BE2C (cell line): ENCODE measurements at regions not wholly inside any gene's neighbourhood (a gene's known extent, or its start where the extent isn't known, plus 50 kb on each side); places are given as distances from the start of the nearest gene placed in this dataset.

Experiments used
- DNase-seq: peaks from one replicate; pipeline ENCODE4 v3.0.0-alpha.2; 2020
- H3K27me3 ChIP-seq: fragments of 250-450 bp; sonication (Bioruptor Pico); 2 replicates; pipeline ENCODE4 v1.5.1; 2020; ENCODE audit warnings: mild to moderate bottlenecking
- H3K36me3 ChIP-seq: fragments of 250-450 bp; sonication (Bioruptor Pico); 2 replicates; pipeline ENCODE4 v1.5.1; 2020; ENCODE audit warnings: mild to moderate bottlenecking
- H3K4me1 ChIP-seq: fragments of 250-450 bp; sonication (Bioruptor Pico); 2 replicates; pipeline ENCODE4 v1.5.1; 2020
- H3K4me3 ChIP-seq: 2 replicates; pipeline ENCODE4 v1.5.1; 2011; ENCODE audit warnings: low read depth, low read length
- H3K9me3 ChIP-seq: fragments of 250-450 bp; sonication (Bioruptor Pico); 2 replicates; pipeline ENCODE4 v1.5.1; 2020
- TF ChIP-seq, protein P1 (sequence below): IDR thresholded peaks from 2 replicates; pipeline ENCODE4 v1.5.1; 2012; ENCODE audit warnings: mild to moderate bottlenecking, low read depth, low read length

DNA sequence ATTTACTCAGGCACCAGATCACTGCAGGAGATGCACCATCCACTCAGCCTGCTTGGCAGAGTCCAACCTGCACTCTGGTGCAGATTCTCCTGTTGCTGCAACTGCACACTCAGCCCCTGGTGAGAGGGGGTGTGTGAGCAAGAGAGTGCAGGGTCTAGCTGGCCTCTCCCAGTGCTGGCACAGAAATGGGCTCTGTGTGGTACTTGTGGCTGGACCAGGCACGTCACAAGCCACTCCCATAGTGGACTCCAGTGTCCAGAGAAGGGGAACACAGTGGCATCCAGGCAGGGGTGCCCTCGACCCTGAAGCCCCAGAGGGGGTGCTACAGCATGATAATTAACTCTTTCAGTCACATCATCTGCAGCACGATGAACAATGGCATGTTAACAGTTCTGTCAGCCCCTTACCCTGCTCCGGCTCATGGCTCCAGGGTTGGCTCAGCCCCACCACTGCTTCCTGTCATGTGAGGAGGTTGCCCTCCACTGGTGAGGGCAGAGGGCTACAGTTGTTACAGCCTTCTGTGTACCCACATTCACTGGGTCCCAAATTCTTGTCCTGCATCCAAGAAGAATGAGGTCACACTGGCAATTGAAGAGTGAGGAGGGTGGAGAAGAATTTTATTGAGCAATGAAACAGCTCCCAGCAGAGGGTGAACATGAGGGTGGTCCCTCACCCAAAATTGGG is 135.7 kb downstream of the EVA1A start:
- peak; percentile 3 for DNase-seq
- Histone ChIP-seq H3K4me1 (no peaks in the 10 kb centered on the region), H3K27me3 (no peaks in the 10 kb centered on the region), H3K9me3 (no peaks in the 10 kb centered on the region), H3K36me3 (no peaks in the 10 kb centered on the region), H3K4me3 (no peak overlapping the region)
- TF ChIP-seq, protein P1, sequence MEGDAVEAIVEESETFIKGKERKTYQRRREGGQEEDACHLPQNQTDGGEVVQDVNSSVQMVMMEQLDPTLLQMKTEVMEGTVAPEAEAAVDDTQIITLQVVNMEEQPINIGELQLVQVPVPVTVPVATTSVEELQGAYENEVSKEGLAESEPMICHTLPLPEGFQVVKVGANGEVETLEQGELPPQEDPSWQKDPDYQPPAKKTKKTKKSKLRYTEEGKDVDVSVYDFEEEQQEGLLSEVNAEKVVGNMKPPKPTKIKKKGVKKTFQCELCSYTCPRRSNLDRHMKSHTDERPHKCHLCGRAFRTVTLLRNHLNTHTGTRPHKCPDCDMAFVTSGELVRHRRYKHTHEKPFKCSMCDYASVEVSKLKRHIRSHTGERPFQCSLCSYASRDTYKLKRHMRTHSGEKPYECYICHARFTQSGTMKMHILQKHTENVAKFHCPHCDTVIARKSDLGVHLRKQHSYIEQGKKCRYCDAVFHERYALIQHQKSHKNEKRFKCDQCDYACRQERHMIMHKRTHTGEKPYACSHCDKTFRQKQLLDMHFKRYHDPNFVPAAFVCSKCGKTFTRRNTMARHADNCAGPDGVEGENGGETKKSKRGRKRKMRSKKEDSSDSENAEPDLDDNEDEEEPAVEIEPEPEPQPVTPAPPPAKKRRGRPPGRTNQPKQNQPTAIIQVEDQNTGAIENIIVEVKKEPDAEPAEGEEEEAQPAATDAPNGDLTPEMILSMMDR = no peak

DNA sequence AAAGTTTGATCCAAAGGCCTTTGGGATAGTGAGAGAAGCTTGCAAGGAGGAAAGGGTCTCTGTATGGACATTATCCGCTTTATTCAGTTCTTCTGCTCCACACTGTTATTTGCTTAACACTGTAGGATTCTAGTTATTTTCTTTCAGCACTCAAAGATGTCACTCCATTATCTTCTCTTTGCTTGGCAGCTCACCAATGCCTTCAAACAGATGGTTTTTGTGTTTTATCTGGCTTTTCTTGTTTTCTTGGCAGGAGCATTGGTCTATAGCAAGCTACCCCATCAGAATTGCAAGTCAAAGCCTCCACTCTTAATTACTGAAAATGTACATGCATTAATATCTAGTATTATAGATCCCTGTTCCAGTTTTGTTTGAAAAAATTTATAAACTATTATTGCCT is 138.8 kb downstream of the EVA1A start:
- H3K36me3 ChIP-seq = no peaks in the 10 kb centered on the region
- TF ChIP-seq, protein P1 = no peak
- no peaks in the 10 kb centered on the region for H3K4me1 ChIP-seq
- no peak for DNase-seq
- H3K27me3 ChIP-seq = no peaks in the 10 kb centered on the region
- H3K4me3 ChIP-seq = no peak overlapping the region
- no peaks in the 10 kb centered on the region for H3K9me3 ChIP-seq

DNA sequence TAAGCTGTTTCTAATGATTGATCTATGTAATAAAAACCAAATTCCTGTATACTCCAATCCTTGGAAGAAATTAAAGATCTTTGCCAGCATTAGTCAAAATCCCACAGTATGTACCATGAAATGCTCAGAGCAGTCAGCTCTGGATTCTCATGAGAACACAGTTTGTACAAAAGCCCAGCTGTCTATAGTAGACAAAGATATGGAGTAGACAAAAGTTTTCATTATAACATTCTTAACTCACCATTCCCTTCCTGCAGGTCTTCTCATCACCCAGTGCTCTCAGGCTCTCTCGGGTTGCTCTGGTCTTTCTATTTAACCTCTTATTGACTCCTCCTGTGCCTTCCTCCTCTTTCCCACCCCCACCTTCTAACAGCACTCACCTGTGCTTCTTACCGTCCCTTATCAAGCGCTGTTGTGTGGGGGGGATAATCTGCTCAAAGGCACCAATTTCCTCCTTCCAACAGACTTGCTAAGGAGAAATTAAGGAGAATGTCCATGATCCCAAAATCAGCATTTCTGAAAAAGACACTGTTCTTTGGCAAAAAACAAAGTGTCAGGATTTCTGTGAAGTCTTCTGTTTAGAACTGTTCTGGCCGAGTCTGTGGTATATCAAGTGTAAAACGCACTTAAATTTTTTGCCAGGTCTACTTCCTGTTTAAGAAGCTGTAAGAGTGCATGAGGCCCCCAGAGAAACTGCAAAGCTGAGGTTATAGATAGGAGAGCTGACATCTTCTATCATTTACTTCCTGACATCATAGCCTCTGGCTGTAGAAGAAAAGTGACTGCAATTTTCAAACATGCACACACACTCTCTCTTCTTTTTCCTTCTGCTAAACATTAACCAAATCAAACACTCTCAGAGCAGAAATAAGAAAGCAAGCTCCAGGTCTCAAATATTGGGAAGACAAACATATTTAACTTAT is 144.1 kb downstream of the EVA1A start:
- H3K9me3 ChIP-seq = no peaks in the 10 kb centered on the region
- no peaks in the 10 kb centered on the region for H3K4me1 ChIP-seq
- no peak overlapping the region for H3K4me3 ChIP-seq
- H3K36me3 ChIP-seq = no peaks in the 10 kb centered on the region
- DNase-seq = no peak
- H3K27me3 ChIP-seq = no peaks in the 10 kb centered on the region
- TF ChIP-seq, protein P1 = no peak

DNA sequence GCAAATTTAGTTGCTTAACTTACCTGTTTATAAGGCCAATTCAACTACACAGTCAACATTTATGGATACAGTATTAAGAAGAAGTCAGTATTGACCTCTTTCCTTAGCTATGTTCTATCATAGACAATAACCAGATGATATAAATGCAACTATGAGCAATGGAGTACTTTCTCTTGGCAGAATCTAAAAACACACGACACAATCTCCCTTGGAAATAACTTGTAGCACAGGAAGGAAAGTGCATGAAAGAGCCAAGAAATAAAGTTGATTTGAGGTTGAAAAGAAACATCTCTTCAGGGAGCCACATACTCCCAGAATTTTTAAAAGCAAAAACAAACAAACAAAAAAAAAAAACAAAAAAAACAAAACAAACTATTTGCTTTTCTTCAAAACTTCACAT is 145.0 kb downstream of the EVA1A start:
- no peaks in the 10 kb centered on the region for H3K4me1 ChIP-seq
- TF ChIP-seq, protein P1 = no peak
- no peak for DNase-seq
- H3K9me3 ChIP-seq = no peaks in the 10 kb centered on the region
- H3K4me3 ChIP-seq = no peak overlapping the region
- H3K27me3 ChIP-seq = no peaks in the 10 kb centered on the region
- no peaks in the 10 kb centered on the region for H3K36me3 ChIP-seq

DNA sequence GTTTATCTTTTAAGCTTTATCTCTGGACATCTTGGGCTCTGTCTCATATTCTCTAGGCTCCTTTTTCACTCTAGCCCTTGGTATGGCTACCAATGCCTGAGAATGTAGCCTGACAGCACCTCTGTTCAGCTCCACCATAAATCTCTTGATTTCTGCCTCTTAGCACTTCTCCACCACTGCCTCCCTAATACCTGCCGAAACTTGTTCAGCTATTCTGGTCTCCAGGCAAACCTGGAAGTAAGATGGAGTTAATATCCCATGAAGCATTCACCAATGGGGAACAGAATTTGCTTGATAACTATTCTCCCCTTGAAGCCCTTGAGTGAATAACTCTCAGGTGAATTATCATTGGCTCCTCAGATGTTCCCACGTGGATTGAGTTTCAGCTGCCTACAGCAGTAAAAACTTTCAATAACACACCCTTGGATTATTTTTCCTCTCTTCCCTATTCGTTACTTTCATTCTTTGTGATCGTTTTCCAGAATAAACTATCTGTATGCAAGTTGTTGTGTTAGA is 145.6 kb downstream of the EVA1A start:
- Histone ChIP-seq H3K4me3 (no peak overlapping the region), H3K27me3 (no peaks in the 10 kb centered on the region), H3K36me3 (no peaks in the 10 kb centered on the region), H3K9me3 (no peaks in the 10 kb centered on the region), H3K4me1 (no peaks in the 10 kb centered on the region)
- TF ChIP-seq, protein P1 = no peak
- DNase-seq = no peak
